Neural progenitor cell (in vitro differentiated cells): ENCODE measurements at regions not wholly inside any gene's neighbourhood (a gene's known extent, or its start where the extent isn't known, plus 50 kb on each side); places are given as distances from the start of the nearest gene placed in this dataset.

Source experiments
- DNase-seq: peaks from one replicate; pipeline ENCODE4 v3.0.0-alpha.2; 2016; ENCODE audit warnings: low spot score
- H2AFZ ChIP-seq: fragments of 200-600 bp; sonication (generic); replicated peaks from 2 replicates; pipeline ENCODE4 v1.6.1; 2016; ENCODE audit warnings: antibody characterized with exemption
- H3F3A ChIP-seq: fragments of 200-600 bp; sonication (generic); 2 replicates; pipeline ENCODE4 v1.6.1; 2016; ENCODE audit warnings: antibody characterized with exemption, low read depth
- H3K27ac ChIP-seq: fragments of 200-600 bp; sonication (generic); 2 replicates; pipeline ENCODE4 v1.5.1; 2016; ENCODE audit warnings: mild to moderate bottlenecking
- H3K27me3 ChIP-seq: fragments of 200-600 bp; sonication (generic); 2 replicates; pipeline ENCODE4 v1.6.1; 2016; ENCODE audit warnings: mild to moderate bottlenecking, moderate library complexity
- H3K36me3 ChIP-seq: fragments of 200-600 bp; sonication (generic); 2 replicates; pipeline ENCODE4 v1.5.1; 2016
- H3K4me1 ChIP-seq: fragments of 200-600 bp; sonication (generic); 2 replicates; pipeline ENCODE4 v1.6.1; 2016; ENCODE audit warnings: mixed run types
- H3K4me2 ChIP-seq: fragments of 200-600 bp; sonication (generic); 2 replicates; pipeline ENCODE4 v1.6.1; 2016
- H3K4me3 ChIP-seq: fragments of 200-600 bp; sonication (generic); 2 replicates; pipeline ENCODE4 v1.5.1; 2016
- H3K79me2 ChIP-seq: fragments of 200-600 bp; sonication (generic); 2 replicates; pipeline ENCODE4 v1.6.1; 2016; ENCODE audit warnings: low read depth
- H3K9ac ChIP-seq: fragments of 200-600 bp; sonication (generic); 2 replicates; pipeline ENCODE4 v1.6.1; 2016
- H3K9me3 ChIP-seq: fragments of 200-600 bp; sonication (generic); 2 replicates; pipeline ENCODE4 v1.5.1; 2016; ENCODE audit warnings: low read depth
- H4K20me1 ChIP-seq: fragments of 200-600 bp; sonication (generic); 2 replicates; pipeline ENCODE4 v1.6.1; 2016; ENCODE audit warnings: low read depth
- H3K27ac Mint-ChIP-seq: 3 replicates; pipeline ENCODE4 v1.8.0; 2021; ENCODE audit warnings: mixed read lengths
- H3K27me3 Mint-ChIP-seq: 2 replicates; pipeline ENCODE4 v1.8.0; 2022; ENCODE audit warnings: low read depth, mild to moderate bottlenecking, inconsistent platforms, moderate library complexity, mixed read lengths; ENCODE audit not compliant: insufficient read depth
- H3K36me3 Mint-ChIP-seq: 3 replicates; pipeline ENCODE4 v1.8.0; 2021; ENCODE audit warnings: mixed read lengths
- H3K4me1 Mint-ChIP-seq: 3 replicates; pipeline ENCODE4 v1.8.0; 2021; ENCODE audit warnings: mixed read lengths
- H3K4me3 Mint-ChIP-seq: 3 replicates; pipeline ENCODE4 v1.8.0; 2021; ENCODE audit warnings: mild to moderate bottlenecking, moderate library complexity, mixed read lengths
- H3K9me3 Mint-ChIP-seq: 3 replicates; pipeline ENCODE4 v1.8.0; 2020; ENCODE audit warnings: mixed read lengths
- CTCF ChIP-seq: fragments of 200-600 bp; sonication (generic); IDR thresholded peaks from 2 replicates; pipeline ENCODE4 v1.5.1; 2017; ENCODE audit warnings: antibody characterized with exemption, mild to moderate bottlenecking
- EZH2 ChIP-seq: fragments of 200-600 bp; sonication (generic); IDR thresholded peaks from 2 replicates; pipeline ENCODE4 v1.6.1; 2017; ENCODE audit warnings: antibody characterized with exemption, mild to moderate bottlenecking, moderate library complexity
- EZH2phosphoT487 ChIP-seq: fragments of 200-600 bp; sonication (generic); IDR thresholded peaks from 2 replicates; pipeline ENCODE4 v1.6.1; 2017; ENCODE audit warnings: antibody characterized with exemption

GRCh38 chr5:145441228-145441627, 393.9 kb downstream of the PRELID2 start:
- H3K4me1 Mint-ChIP-seq, result peaks cover 14% of the 10 kb centered on the region
- no peaks in the 10 kb centered on the region for H3K36me3 ChIP-seq
- H3K27ac Mint-ChIP-seq, result no peak overlapping the region
- no peak overlapping the region for H2AFZ ChIP-seq
- H3K9me3 ChIP-seq, result no peaks in the 10 kb centered on the region
- H3K4me2 ChIP-seq, result no peak overlapping the region
- no peak overlapping the region for H3K9ac ChIP-seq
- DNase-seq, result no peak
- no peak overlapping the region for H3K27ac ChIP-seq
- H3K4me3 ChIP-seq, result no peak overlapping the region
- peaks cover 34% of the 10 kb centered on the region for H3K4me1 ChIP-seq
- no peaks in the 10 kb centered on the region for H3K27me3 ChIP-seq
- H3K79me2 ChIP-seq, result no peaks in the 10 kb centered on the region
- H3K4me3 Mint-ChIP-seq, result no peak overlapping the region
- H3K27me3 Mint-ChIP-seq, result no peaks in the 10 kb centered on the region
- H3K36me3 Mint-ChIP-seq, result no peaks in the 10 kb centered on the region
- H3F3A ChIP-seq, result peaks cover 15% of the 10 kb centered on the region
- TF ChIP-seq EZH2 (no peak), EZH2phosphoT487 (no peak), CTCF (no peak)
- H4K20me1 ChIP-seq, result no peaks in the 10 kb centered on the region
- no peaks in the 10 kb centered on the region for H3K9me3 Mint-ChIP-seq

- Histone ChIP-seq H3K4me1 (peaks cover 38% of the 10 kb centered on the region), H3K27ac (peak overlapping the region; percentile 72), H2AFZ (no peak overlapping the region), H3K27me3 (no peaks in the 10 kb centered on the region), H3K9ac (no peak overlapping the region), H3K79me2 (no peaks in the 10 kb centered on the region), H3K9me3 (no peaks in the 10 kb centered on the region), H3F3A (peaks cover 15% of the 10 kb centered on the region), H3K4me2 (no peak overlapping the region), H3K36me3 (no peaks in the 10 kb centered on the region), H3K4me3 (no peak overlapping the region), H4K20me1 (no peaks in the 10 kb centered on the region)
- Mint-ChIP-seq H3K4me1 (peaks cover 14% of the 10 kb centered on the region), H3K27me3 (no peaks in the 10 kb centered on the region), H3K27ac (no peak overlapping the region), H3K9me3 (peaks cover 3% of the 10 kb centered on the region), H3K4me3 (no peak overlapping the region), H3K36me3 (no peaks in the 10 kb centered on the region)
- no peak for DNase-seq
- no peak for TF ChIP-seq EZH2phosphoT487
- TF ChIP-seq CTCF, result no peak
- no peak for TF ChIP-seq EZH2
These were observed 397.5 kb downstream of the PRELID2 start for GRCh38 chr5:145437627-145438026.

- Histone ChIP-seq H3K27me3 (no peaks in the 10 kb centered on the region), H3K9me3 (no peaks in the 10 kb centered on the region), H3K79me2 (no peaks in the 10 kb centered on the region), H3K27ac (no peak overlapping the region), H3K4me2 (no peak overlapping the region), H4K20me1 (no peaks in the 10 kb centered on the region), H3F3A (no peaks in the 10 kb centered on the region), H3K4me1 (peaks cover 15% of the 10 kb centered on the region), H3K9ac (no peak overlapping the region), H2AFZ (no peak overlapping the region), H3K36me3 (no peaks in the 10 kb centered on the region), H3K4me3 (no peak overlapping the region)
- TF ChIP-seq EZH2phosphoT487 (no peak), CTCF (no peak), EZH2 (no peak)
- Mint-ChIP-seq H3K27ac (no peak overlapping the region), H3K4me1 (peaks cover 11% of the 10 kb centered on the region), H3K36me3 (no peaks in the 10 kb centered on the region), H3K9me3 (peaks cover 3% of the 10 kb centered on the region), H3K4me3 (no peak overlapping the region), H3K27me3 (no peaks in the 10 kb centered on the region)
- no peak for DNase-seq
These were observed 402.1 kb downstream of the PRELID2 start for GRCh38 chr5:145433077-145433476.
